Activated CD4-positive, alpha-beta memory T cell treated with anti-CD3 and anti-CD28 coated beads for 36 hours (primary cell): ENCODE measurements at regions not wholly inside any gene's neighbourhood (a gene's known extent, or its start where the extent isn't known, plus 50 kb on each side); places are given as distances from the start of the nearest gene placed in this dataset.

Experiments used
- CTCF ChIA-PET: fragments of 350-600 bp; sonication (Branson Sonifier 250); formaldehyde crosslinking; loops from one replicate; lab custom pipeline; 2021; ENCODE audit warnings: antibody characterized with exemption, inconsistent platforms; lab: Charles Lee
- POLR2A ChIA-PET: fragments of 350-600 bp; sonication (Branson Sonifier 250); formaldehyde crosslinking; loops from one replicate; lab custom pipeline; 2021; ENCODE audit warnings: antibody characterized with exemption; lab: Charles Lee
- DNase-seq: peaks from one replicate; pipeline ENCODE4 v3.0.0-alpha.2; 2020
- H3K27ac Mint-ChIP-seq: one replicate; pipeline ENCODE4 v1.8.0; 2021; ENCODE audit warnings: mixed read lengths
- H3K27me3 Mint-ChIP-seq: one replicate; pipeline ENCODE4 v1.8.0; 2021; ENCODE audit warnings: mixed read lengths
- H3K36me3 Mint-ChIP-seq: one replicate; pipeline ENCODE4 v1.8.0; 2021; ENCODE audit warnings: mixed read lengths
- H3K4me1 Mint-ChIP-seq: one replicate; pipeline ENCODE4 v1.8.0; 2021; ENCODE audit warnings: low read depth, mixed read lengths
- H3K4me3 Mint-ChIP-seq: one replicate; pipeline ENCODE4 v1.8.0; 2021; ENCODE audit warnings: mild to moderate bottlenecking, mixed read lengths
- H3K9me3 Mint-ChIP-seq: one replicate; pipeline ENCODE4 v1.8.0; 2021; ENCODE audit warnings: mixed read lengths
- intact Hi-C: fragments of 100-400 bp; cut with micrococcal nuclease; formaldehyde crosslinking; loops from one replicate; pipeline ENCODE4 v1.15.1; 2023

GRCh38 chr1:244953901-244954300 lies 89.6 kb upstream of the HNRNPU start:
- peaks cover 1% of the 10 kb centered on the region for H3K27me3 Mint-ChIP-seq
- POLR2A ChIA-PET, result no interaction called here

GRCh38 chr1:244952940-244953339 lies 88.6 kb upstream of the HNRNPU start:
- H3K36me3 Mint-ChIP-seq, result no peaks in the 10 kb centered on the region
- peaks cover 1% of the 10 kb centered on the region for H3K27me3 Mint-ChIP-seq
- ChIA-PET CTCF (no interaction called here), POLR2A (no interaction called here)
- H3K9me3 Mint-ChIP-seq, result no peaks in the 10 kb centered on the region
- no peak overlapping the region for H3K4me3 Mint-ChIP-seq
- intact Hi-C loops, result no loop called here
- no peak overlapping the region for H3K27ac Mint-ChIP-seq
- DNase-seq, result no peak
- no peaks in the 10 kb centered on the region for H3K4me1 Mint-ChIP-seq

More at GRCh38 chr1:244953901-244954300, 89.6 kb upstream of the HNRNPU start:
- Mint-ChIP-seq H3K4me1 (no peaks in the 10 kb centered on the region), H3K4me3 (no peak overlapping the region), H3K27ac (no peak overlapping the region), H3K36me3 (no peaks in the 10 kb centered on the region), H3K9me3 (no peaks in the 10 kb centered on the region)
- CTCF ChIA-PET, result no interaction called here
- no peak for DNase-seq
- intact Hi-C loops, result no loop called here

DNA sequence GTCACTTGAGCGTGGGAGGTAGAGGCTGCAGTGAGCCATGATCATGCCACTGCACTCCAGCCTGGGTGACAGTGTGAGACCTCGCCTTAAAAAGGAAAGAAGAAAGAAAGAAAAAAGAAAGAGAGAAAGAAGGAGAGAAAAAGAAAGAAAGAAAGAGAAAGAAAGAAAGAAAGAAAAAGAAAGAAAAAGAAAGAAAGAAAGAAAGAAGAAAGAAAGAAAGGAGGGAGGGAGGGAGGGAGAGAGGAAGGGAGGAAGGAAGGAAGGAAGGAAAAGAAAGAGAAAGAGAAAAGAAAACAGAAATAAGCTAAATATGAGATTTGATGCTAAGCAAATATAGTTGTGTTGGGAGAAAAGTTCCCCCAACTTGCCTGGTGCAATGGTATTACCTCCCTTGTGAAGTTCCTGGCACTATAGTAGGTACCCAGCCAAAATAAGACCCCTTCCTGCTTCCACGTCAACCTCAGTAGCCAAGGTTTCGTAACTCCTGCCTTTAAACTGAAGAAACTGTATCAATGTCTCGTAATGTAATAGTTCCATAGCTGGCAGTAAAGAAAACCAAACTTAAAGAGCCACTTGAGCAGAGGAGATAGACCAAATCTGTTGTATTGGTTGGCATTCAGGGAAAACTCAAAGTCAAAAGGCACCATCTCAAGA lies 88.1 kb upstream of the HNRNPU start:
- intact Hi-C loops, result no loop called here
- Mint-ChIP-seq H3K4me3 (no peak overlapping the region), H3K36me3 (no peaks in the 10 kb centered on the region), H3K4me1 (no peaks in the 10 kb centered on the region), H3K27me3 (peaks cover 1% of the 10 kb centered on the region), H3K27ac (no peak overlapping the region), H3K9me3 (no peaks in the 10 kb centered on the region)
- DNase-seq, result no peak
- ChIA-PET CTCF (no interaction called here), POLR2A (no interaction called here)

DNA sequence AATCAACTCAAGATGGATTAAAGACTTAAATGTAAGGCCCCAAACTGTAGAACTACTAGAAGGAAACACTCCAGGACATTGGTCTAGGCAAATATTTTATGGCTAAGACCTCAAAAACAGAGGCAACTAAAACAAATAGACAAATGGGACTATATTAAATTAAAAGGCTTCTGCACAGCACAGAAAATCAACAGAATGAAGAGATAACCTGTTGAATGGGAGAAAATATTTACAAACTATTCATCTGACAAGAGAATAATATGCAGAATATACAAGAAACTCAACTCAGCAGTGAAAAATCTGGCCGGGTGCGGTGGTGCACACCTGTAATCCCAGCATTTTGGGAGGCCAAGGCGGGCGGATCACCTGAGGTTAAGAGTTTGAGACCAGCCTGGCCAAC lies 84.1 kb upstream of the HNRNPU start:
- intact Hi-C loops, result no loop called here

DNA sequence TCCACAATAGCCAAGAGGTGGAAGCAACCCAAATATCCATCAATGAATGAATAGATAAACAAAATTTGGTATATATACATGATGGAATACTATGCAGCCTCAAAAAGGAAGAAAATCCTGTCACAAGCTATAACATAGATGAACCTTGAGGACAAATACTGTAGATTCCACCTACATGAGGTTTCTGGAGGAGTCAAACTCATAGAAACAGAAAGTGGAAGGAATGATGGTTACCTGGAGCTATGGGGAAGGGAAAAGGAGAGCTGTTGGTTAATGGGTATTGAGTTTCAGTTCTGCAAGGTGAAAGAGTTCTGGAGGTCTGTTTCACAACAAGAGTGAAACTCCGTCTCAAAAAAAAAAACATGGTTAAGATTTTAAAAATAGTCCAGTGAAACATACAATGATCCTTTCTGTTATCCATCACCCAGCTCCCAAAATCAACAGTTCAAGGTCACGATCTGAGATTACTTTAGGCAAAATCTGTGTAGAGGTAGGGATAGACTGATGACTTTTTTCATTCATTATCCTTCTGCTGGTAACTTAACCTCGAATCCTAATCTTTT lies 80.8 kb upstream of the HNRNPU start:
- no peak for DNase-seq
- no peaks in the 10 kb centered on the region for H3K4me1 Mint-ChIP-seq
- intact Hi-C loops, result no loop called here
- H3K36me3 Mint-ChIP-seq, result no peaks in the 10 kb centered on the region
- H3K9me3 Mint-ChIP-seq, result no peaks in the 10 kb centered on the region
- no peak overlapping the region for H3K4me3 Mint-ChIP-seq
- ChIA-PET CTCF (no interaction called here), POLR2A (no interaction called here)
- no peaks in the 10 kb centered on the region for H3K27me3 Mint-ChIP-seq
- H3K27ac Mint-ChIP-seq, result no peak overlapping the region

More for the DNA sequence above, 84.1 kb upstream of the HNRNPU start:
- ChIA-PET CTCF (no interaction called here), POLR2A (no interaction called here)
- Mint-ChIP-seq H3K4me3 (no peak overlapping the region), H3K27me3 (peaks cover 1% of the 10 kb centered on the region), H3K27ac (no peak overlapping the region), H3K36me3 (no peaks in the 10 kb centered on the region), H3K4me1 (no peaks in the 10 kb centered on the region), H3K9me3 (no peaks in the 10 kb centered on the region)
- no peak for DNase-seq

GRCh38 chr1:244941121-244941520 lies 76.8 kb upstream of the HNRNPU start:
- Mint-ChIP-seq H3K36me3 (no peaks in the 10 kb centered on the region), H3K27ac (no peak overlapping the region), H3K4me3 (no peak overlapping the region), H3K27me3 (no peaks in the 10 kb centered on the region), H3K9me3 (no peaks in the 10 kb centered on the region), H3K4me1 (no peaks in the 10 kb centered on the region)
- intact Hi-C loops, result no loop called here
- ChIA-PET CTCF (interaction anchor here (0.7 kb wide), 1 partner anchor 134 kb away, joined by 3 read pairs; no protein-coding TSS in a partner anchor), POLR2A (no interaction called here)
- no peak for DNase-seq

- ChIA-PET POLR2A (no interaction called here), CTCF (no interaction called here)
- no peak for DNase-seq
- no peaks in the 10 kb centered on the region for H3K36me3 Mint-ChIP-seq
- H3K9me3 Mint-ChIP-seq, result no peaks in the 10 kb centered on the region
- intact Hi-C loops, result no loop called here
- H3K27ac Mint-ChIP-seq, result no peak overlapping the region
- H3K4me3 Mint-ChIP-seq, result no peak overlapping the region
- no peaks in the 10 kb centered on the region for H3K4me1 Mint-ChIP-seq
- peaks cover 2% of the 10 kb centered on the region for H3K27me3 Mint-ChIP-seq
These were observed 72.8 kb upstream of the HNRNPU start for GRCh38 chr1:244937099-244937498.

DNA sequence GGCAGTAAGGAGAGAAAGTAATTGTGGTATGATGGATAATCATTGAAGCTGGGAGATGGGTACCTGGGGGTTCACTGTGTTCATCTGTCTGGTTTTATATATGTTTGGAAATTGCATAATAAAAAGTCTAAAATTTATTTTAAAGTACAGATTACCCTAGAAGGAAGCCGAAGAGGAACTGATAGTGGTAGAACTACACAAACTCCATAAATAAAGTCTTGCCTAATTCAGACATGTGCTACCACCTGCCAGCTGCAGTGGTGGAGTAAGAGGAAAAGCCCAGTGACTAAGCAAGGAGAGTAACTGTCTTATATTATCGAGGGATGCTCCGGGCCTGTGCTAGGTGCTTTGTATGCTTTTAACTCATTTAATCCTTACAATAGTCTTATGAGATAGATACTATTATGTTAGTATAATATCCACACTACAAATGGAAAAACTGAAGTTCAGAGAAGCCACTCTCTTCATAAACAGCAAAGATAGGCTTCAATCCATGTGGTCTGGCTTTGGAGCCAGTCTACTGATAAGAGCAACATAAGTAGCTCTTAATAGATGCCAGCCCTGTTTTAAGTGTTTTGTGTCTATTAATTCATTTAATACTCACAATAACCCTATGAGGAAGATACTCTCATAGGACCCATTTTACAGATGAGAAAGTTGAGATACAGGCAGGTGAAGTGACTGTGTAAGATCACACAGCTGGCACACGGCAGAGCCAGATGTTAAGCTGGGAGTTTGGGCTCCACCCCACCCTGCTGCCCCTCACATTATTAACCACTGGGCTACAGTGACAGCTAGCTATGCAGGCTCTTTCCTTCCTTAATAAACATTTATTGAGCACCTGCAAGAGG lies 56.8 kb upstream of the HNRNPU start:
- Mint-ChIP-seq H3K27me3 (no peaks in the 10 kb centered on the region), H3K4me1 (peaks cover 12% of the 10 kb centered on the region), H3K27ac (no peak overlapping the region), H3K4me3 (no peak overlapping the region), H3K36me3 (no peaks in the 10 kb centered on the region), H3K9me3 (no peaks in the 10 kb centered on the region)
- intact Hi-C loops, result no loop called here
- DNase-seq, result no peak
- ChIA-PET CTCF (no interaction called here), POLR2A (no interaction called here)

DNA sequence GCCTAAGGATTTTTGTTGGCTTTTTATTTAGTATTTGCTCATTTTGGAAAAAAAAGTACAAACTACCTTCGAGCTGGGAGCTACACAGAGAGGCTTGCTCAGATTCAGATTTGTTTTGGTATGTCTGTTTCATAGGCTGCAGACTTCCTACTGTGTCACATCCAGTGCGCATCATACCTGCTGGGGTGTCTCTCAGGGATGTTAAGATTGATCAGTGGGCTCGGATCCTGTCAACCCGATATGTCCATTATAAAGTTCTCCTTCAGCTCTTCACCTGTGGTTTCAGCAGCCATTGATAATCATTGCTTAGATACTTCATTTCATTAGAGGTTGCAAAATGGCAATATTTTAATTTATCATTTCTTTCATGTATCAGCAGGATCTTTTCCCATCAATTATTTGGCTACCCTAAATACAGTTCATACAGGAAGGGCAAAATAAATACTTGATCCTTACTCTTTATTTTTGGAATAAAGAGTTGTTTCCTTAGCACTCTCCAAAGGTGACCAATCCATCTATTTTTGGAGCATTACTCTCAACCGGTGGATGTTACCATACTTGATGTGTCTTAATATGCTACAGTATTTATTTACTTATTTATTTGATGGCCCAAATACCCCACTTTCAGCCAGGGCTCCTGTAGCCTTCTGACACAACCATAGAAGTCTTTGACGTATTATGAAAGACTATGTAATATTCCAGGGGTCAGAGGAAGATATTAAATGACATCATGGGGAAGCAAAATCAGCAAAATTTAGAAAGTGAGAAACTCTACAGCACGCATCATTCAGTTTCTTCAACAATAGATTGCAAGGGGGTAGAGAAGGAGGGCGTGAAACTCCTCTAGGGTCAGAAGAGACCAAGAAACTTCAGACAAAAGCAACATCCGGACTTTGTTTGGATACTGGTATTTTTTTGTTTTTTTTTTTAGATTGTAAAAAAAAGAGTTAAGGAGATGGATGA lies 55.3 kb upstream of the HNRNPU start:
- Mint-ChIP-seq H3K27ac (no peak overlapping the region), H3K4me3 (peak overlapping the region; percentile 68), H3K27me3 (no peaks in the 10 kb centered on the region), H3K36me3 (no peaks in the 10 kb centered on the region), H3K9me3 (no peaks in the 10 kb centered on the region), H3K4me1 (peaks cover 12% of the 10 kb centered on the region)
- no peak for DNase-seq
- ChIA-PET POLR2A (interaction anchor here (0.7 to 1.1 kb wide), 2 partner anchors 56 to 85 kb away, joined by 3 read pairs; partner anchors contain the start of gene HNRNPU), CTCF (interaction anchor here (1.7 kb wide), 1 partner anchor 123 kb away, joined by 5 read pairs; no protein-coding TSS in a partner anchor)
- intact Hi-C loops, result loop anchor here (2.0 kb wide), 1 partner anchor 55 kb away; the partner anchor contains the start of gene HNRNPU

GRCh38 chr1:244918421-244919319 lies 54.3 kb upstream of the HNRNPU start:
- peak; percentile 62 for DNase-seq
- H3K27ac Mint-ChIP-seq, result no peak overlapping the region
- H3K4me1 Mint-ChIP-seq, result peaks cover 12% of the 10 kb centered on the region
- CTCF ChIA-PET, result interaction anchor here (1.7 kb wide), 1 partner anchor 124 kb away, joined by 5 read pairs; no protein-coding TSS in a partner anchor
- no peaks in the 10 kb centered on the region for H3K27me3 Mint-ChIP-seq
- H3K4me3 Mint-ChIP-seq, result peak overlapping the region; percentile 73
- intact Hi-C loops, result loop anchor here (1.0 to 2.0 kb wide), 2 partner anchors 52 to 54 kb away; partner anchors contain the start of gene HNRNPU
- POLR2A ChIA-PET, result interaction anchor here (0.7 to 1.1 kb wide), 2 partner anchors 55 to 84 kb away, joined by 3 read pairs; partner anchors contain the start of gene HNRNPU
- no peaks in the 10 kb centered on the region for H3K36me3 Mint-ChIP-seq
- H3K9me3 Mint-ChIP-seq, result no peaks in the 10 kb centered on the region
